Left lung (tissue), 4 donors: ENCODE measurements at regions not wholly inside any gene's neighbourhood (a gene's known extent, or its start where the extent isn't known, plus 50 kb on each side); places are given as distances from the start of the nearest gene placed in this dataset.
A peak's percentile ranks its signal among the peaks of the same experiment; 100 is the strongest.

ENCODE experiments used
- ATAC-seq: fragments of 200-7000 bp; cut with Tn5 transposase; one replicate; pipeline ENCODE4 v1.9.1; 2020; ENCODE audit warnings: moderate library complexity
- DNase-seq, 4 donors: peaks; one replicate each; pipeline ENCODE4 v3.0.0-alpha.2; 2013 to 2020
- H3K27ac ChIP-seq, 2 donors: fragments of 200-600 bp; sonication (generic) in 1 of 2; one replicate each; pipeline versions ENCODE4 v1.5.0 to v1.8.0; 2020 to 2021
- H3K27me3 ChIP-seq, 2 donors: fragments of 200-600 bp; sonication (generic) in 1 of 2; one replicate each; pipeline versions ENCODE4 v1.5.0 to v1.8.0; 2020 to 2021
- H3K36me3 ChIP-seq, 2 donors: fragments of 200-600 bp; sonication (generic) in 1 of 2; one replicate each; pipeline versions ENCODE4 v1.5.0 to v1.8.0; 2020 to 2021
- H3K4me1 ChIP-seq, 2 donors: fragments of 200-600 bp; one replicate each; pipeline ENCODE4 v1.8.0; 2021
- H3K4me3 ChIP-seq, 2 donors: fragments of 200-600 bp; sonication (generic) in 1 of 2; one replicate each; pipeline versions ENCODE4 v1.5.0 to v1.8.0; 2020 to 2021; ENCODE audit warnings: mild to moderate bottlenecking in 1 of 2
- H3K9me3 ChIP-seq, 2 donors: fragments of 200-600 bp; sonication (generic) in 1 of 2; one replicate each; pipeline versions ENCODE4 v1.5.0 to v1.8.0; 2020 to 2021
- CTCF ChIP-seq, 2 donors: fragments of 200-600 bp; sonication (generic) in 1 of 2; IDR thresholded peaks; one replicate each; pipeline versions ENCODE4 v1.5.0 to v1.8.0; 2021; ENCODE audit warnings: antibody characterized with exemption in 2 of 2
- intact Hi-C, 2 donors: fragments of 100-400 bp; cut with DNase I; formaldehyde crosslinking; loops; one replicate each; pipeline versions ENCODE4 v1.11.2 to v1.14.2; 2022
- donor health status: DM: no; HTN: yes; CAD: no.
- donor health status: DM: no; HTN: no; CAD: no.

- no peak for TF ChIP-seq CTCF (IDR thresholded peaks at IDR 0.05)
Observed at GRCh38 chr2:239773228-239774141, 251.7 kb downstream of the NDUFA10 start.

DNA sequence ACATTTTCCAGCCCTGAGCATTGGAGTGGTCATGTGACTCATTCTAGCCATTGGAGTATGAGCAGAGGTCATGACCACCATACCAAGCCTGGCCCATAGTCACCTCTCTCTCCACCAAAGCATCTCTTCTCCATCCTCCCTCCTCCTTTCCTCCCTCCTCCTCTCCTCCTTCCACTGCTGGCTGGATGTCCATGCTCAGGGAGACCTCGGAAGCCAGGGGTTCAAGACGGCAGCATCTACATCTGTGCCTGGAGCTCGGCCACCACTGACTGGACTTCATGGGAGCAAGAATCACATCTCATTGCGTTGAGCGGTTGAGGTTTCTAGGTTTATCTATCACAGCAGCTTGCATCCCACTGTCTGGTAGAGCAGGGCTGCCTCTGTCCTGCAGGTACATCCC lies 252.4 kb downstream of the NDUFA10 start:
- no peak overlapping the region for H3K27ac ChIP-seq
- H3K36me3 ChIP-seq: no peaks in the 10 kb centered on the region
- ATAC-seq (no peak), DNase-seq (no peak)
- intact Hi-C loops: no loop called here
- no peak overlapping the region for H3K4me3 ChIP-seq
- H3K9me3 ChIP-seq: peaks cover 0 to 13% of the 10 kb centered on the region in 2 donors
- TF ChIP-seq CTCF (IDR thresholded peaks at IDR 0.05): no peak
- no peaks in the 10 kb centered on the region for H3K4me1 ChIP-seq
- peaks cover 0 to 13% of the 10 kb centered on the region in 2 donors for H3K27me3 ChIP-seq

More at GRCh38 chr2:239773228-239774141, 251.7 kb downstream of the NDUFA10 start:
- DNase-seq (no peak), ATAC-seq (no peak)
- Histone ChIP-seq H3K4me1 (no peaks in the 10 kb centered on the region), H3K36me3 (no peaks in the 10 kb centered on the region), H3K4me3 (no peak overlapping the region), H3K27me3 (peaks cover 0 to 13% of the 10 kb centered on the region in 2 donors), H3K27ac (no peak overlapping the region), H3K9me3 (peaks cover 0 to 13% of the 10 kb centered on the region in 2 donors)
- intact Hi-C loops: no loop called here

- H3K36me3 ChIP-seq: no peaks in the 10 kb centered on the region
- DNase-seq: peak in 1 of 4 donors; percentile 56
- ATAC-seq: no peak
- no peak overlapping the region for H3K4me3 ChIP-seq
- peaks cover 0 to 13% of the 10 kb centered on the region in 2 donors for H3K9me3 ChIP-seq
- intact Hi-C loops: no loop called here
- H3K4me1 ChIP-seq: no peaks in the 10 kb centered on the region
- no peak overlapping the region for H3K27ac ChIP-seq
- TF ChIP-seq CTCF (IDR thresholded peaks at IDR 0.05): no peak
- H3K27me3 ChIP-seq: peaks cover 0 to 5% of the 10 kb centered on the region in 2 donors
Observed at GRCh38 chr2:239770246-239770639, 254.9 kb downstream of the NDUFA10 start.

GRCh38 chr2:239769554-239770245 lies 255.4 kb downstream of the NDUFA10 start:
- H3K4me1 ChIP-seq: no peaks in the 10 kb centered on the region
- no peak for TF ChIP-seq CTCF (IDR thresholded peaks at IDR 0.05)
- peaks cover 0 to 5% of the 10 kb centered on the region in 2 donors for H3K27me3 ChIP-seq
- H3K9me3 ChIP-seq: peaks cover 0 to 13% of the 10 kb centered on the region in 2 donors
- no peak overlapping the region for H3K4me3 ChIP-seq
- no peak overlapping the region for H3K27ac ChIP-seq
- intact Hi-C loops: no loop called here
- no peak for ATAC-seq
- no peaks in the 10 kb centered on the region for H3K36me3 ChIP-seq
- no peak for DNase-seq
